T-helper 1 cell (primary cell): ENCODE measurements at regions not wholly inside any gene's neighbourhood (a gene's known extent, or its start where the extent isn't known, plus 50 kb on each side); places are given as distances from the start of the nearest gene placed in this dataset.
"Not testable (repeated sequence)": the region's sequence is repeated elsewhere in the genome, so short reads cannot be mapped to it uniquely, and the experiment has no call there.

Experiments used
- DNase-seq, 5 donors: peaks; one replicate each; pipeline ENCODE4 v3.0.0-alpha.2; 2012 to 2020

- DNase-seq: not testable (repeated sequence)
These were observed 423.8 kb upstream of the GRAMD2B start for GRCh38 chr5:125999271-126000030.

GRCh38 chr5:126000507-126000906 lies 422.7 kb upstream of the GRAMD2B start:
- no peak for DNase-seq

GRCh38 chr5:126002222-126002897 lies 420.8 kb upstream of the GRAMD2B start:
- DNase-seq: no peak

GRCh38 chr5:126003309-126003708 lies 419.9 kb upstream of the GRAMD2B start:
- DNase-seq: no peak

- no peak for DNase-seq
These were observed 418.6 kb upstream of the GRAMD2B start for GRCh38 chr5:126004636-126005035.

- DNase-seq: no peak
These were observed 415.4 kb upstream of the GRAMD2B start for GRCh38 chr5:126007841-126008240.

- DNase-seq: no peak
These were observed 413.6 kb upstream of the GRAMD2B start for GRCh38 chr5:126009566-126009965.

- not testable (repeated sequence) for DNase-seq
These were observed 411.7 kb upstream of the GRAMD2B start for GRCh38 chr5:126011526-126011925.

- DNase-seq: no peak
These were observed 408.5 kb upstream of the GRAMD2B start for GRCh38 chr5:126014676-126015075.

GRCh38 chr5:126015235-126016181 lies 407.7 kb upstream of the GRAMD2B start:
- DNase-seq: no peak

- DNase-seq: no peak
These were observed 407.0 kb upstream of the GRAMD2B start for GRCh38 chr5:126016256-126016655.

- DNase-seq: no peak
These were observed 406.1 kb upstream of the GRAMD2B start for GRCh38 chr5:126017096-126017495.

GRCh38 chr5:126020770-126021169 lies 402.4 kb upstream of the GRAMD2B start:
- no peak for DNase-seq

GRCh38 chr5:126023994-126024441 lies 399.2 kb upstream of the GRAMD2B start:
- no peak for DNase-seq

- no peak for DNase-seq
These were observed 396.1 kb upstream of the GRAMD2B start for GRCh38 chr5:126027149-126027548.

- no peak for DNase-seq
These were observed 395.6 kb upstream of the GRAMD2B start for GRCh38 chr5:126027652-126028051.

- no peak for DNase-seq
These were observed 394.9 kb upstream of the GRAMD2B start for GRCh38 chr5:126028336-126028735.

- DNase-seq: not testable (repeated sequence)
These were observed 393.9 kb upstream of the GRAMD2B start for GRCh38 chr5:126029282-126029681.

- DNase-seq: no peak
These were observed 392.5 kb upstream of the GRAMD2B start for GRCh38 chr5:126030698-126031097.

GRCh38 chr5:126031989-126032716 lies 391.1 kb upstream of the GRAMD2B start:
- no peak for DNase-seq

- no peak for DNase-seq
These were observed 379.5 kb upstream of the GRAMD2B start for GRCh38 chr5:126043688-126044087.

GRCh38 chr5:126044111-126044668 lies 379.0 kb upstream of the GRAMD2B start:
- no peak for DNase-seq
